HG03097 (cell line): ENCODE measurements at regions not wholly inside any gene's neighbourhood (a gene's known extent, or its start where the extent isn't known, plus 50 kb on each side); places are given as distances from the start of the nearest gene placed in this dataset.
"Not testable (repeated sequence)": the region's sequence is repeated elsewhere in the genome, so short reads cannot be mapped to it uniquely, and the experiment has no call there.

Experiments used
- ATAC-seq: cut with Tn5 transposase; IDR thresholded peaks from one replicate; pipeline ENCODE4 v1.9.1; 2021; ENCODE audit not compliant: unreplicated experiment, low FRiP score

DNA sequence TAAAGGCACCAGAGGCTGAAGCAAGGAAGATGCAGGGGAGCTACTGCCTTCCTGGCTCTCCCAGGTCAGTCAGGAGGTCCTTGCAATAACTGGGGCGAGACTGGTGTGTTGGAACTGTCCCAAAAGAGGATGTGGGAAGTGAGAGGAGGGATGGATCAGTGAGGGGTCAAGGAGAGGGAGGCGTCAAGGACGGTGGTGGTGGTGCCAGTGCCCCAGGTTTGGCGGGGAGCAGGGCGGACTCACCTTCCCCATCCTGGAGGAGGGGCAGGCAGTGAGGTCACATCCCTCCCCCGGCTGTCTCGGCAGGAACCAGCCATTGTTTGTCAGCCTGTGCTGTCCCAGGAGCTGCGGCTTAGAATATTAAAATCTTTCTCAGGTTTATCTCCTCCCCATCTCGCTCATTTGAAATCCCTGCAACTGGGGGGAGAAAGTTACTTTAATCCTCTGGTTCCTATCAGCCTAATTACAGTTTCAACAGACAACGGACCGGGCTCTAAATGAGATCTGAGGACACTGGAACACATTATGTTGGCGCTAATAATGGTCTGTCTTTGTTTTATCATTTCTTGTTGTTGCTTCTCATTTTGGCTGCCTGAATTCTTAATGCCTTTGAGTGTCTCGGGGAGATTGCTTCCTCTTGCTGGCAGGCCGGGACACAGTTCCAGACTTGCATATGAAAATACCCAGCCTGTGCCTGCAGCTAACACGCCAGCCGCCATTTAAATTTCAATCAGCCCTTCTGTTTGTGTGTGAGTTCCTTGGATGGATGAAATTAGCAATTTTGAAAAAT lies 387.5 kb downstream of the RPS24 start:
- ATAC-seq, result no peak

DNA sequence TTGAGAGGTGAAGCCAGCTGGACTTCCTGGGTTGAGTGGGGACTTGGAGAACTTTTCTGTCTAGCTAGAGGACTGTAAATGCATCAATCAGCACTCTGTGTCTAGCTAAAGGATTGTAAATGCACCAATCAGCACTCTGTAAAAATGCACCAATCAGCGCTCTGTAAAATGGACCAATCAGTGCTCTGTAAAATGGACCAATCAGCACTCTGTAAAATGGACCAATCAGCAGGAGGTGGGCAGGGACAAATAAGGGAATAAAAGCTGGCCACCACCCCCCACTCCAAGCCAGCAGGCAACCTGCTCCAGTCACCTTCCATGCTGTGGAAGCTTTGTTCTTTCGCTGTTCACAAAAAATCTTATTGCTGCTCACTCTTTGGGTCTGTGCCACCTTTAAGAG lies 390.4 kb downstream of the RPS24 start:
- ATAC-seq, result not testable (repeated sequence)

DNA sequence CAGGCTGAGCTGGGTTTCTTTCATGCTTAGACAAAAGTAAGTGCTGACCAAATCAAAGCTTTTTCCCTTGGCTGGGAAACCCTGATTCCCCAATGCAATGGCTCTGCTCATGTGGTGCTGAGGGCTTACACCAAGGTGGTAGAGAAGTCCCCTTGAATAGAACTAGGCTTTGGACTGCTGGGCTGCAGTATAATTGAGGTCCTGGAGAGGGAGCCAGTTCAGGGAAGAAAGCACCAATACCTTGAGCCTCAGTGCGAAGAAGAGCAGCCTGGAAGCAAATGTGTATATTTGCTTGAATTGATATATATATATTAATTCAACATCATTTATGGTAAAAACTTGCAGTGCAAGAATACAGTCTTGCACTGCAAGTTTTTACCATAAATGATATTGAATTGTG lies 391.1 kb downstream of the RPS24 start:
- no peak for ATAC-seq

DNA sequence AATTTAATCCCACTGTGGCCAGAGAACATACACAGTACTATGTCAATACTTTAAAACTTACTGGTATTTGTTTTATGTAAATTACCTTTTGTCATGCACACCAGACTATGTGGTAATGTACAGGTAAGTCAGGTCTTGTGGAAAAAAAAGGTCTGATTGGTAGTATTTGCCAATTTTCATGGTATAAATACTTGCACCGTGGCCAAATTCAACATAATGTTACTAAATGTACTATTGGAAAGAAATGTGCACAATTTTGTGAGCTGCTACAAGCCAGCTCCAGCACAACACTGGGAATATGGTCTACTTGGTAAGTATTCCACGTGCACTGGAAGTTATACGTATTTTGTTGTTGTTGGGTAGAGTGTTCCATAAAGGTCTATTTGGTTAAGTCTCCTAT lies 392.5 kb downstream of the RPS24 start:
- ATAC-seq, result no peak

DNA sequence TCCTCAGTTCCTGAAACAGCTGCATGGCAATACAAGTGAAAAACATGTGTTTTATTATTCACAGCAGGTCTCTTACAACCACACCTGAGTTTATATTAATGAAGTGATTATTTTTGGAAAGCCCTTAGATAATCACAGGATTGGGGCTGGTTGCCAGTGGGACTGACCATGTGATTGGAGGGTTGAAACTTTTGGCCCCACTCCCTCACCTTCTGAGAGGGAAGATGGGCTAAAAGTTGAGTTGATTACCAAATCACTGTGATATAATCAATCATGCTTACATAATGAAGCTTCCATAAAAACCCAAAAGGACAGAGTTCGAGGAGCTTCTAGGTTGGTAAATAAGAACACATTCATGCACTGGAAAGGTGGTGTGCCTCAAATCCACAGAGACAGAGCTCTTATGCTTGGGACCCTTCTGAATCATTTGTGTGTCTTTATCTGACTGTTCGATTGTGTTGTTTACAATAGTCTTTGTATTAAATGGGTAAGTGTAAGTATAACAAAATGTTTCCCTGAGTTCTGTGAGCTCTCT lies 393.9 kb downstream of the RPS24 start:
- no peak for ATAC-seq

DNA sequence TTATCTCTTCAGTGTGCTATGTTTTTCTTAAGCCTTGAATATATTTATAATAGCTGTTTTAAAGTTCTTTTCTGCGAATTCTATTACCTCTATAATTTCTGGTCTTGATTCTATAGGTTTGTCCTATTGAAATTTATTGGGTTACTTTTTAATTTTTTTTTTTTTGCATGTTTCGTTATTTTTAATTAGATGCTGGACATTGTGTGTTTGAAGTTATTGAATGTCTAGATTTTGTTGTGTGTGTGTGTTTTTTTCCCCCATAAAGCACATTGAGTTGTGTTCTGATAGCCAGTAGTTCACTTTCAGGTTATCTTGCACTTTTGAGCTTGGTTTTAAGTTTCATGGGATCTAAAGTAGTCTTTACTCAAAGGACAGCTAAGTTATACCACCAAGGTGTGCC lies 394.9 kb downstream of the RPS24 start:
- ATAC-seq, result no peak

DNA sequence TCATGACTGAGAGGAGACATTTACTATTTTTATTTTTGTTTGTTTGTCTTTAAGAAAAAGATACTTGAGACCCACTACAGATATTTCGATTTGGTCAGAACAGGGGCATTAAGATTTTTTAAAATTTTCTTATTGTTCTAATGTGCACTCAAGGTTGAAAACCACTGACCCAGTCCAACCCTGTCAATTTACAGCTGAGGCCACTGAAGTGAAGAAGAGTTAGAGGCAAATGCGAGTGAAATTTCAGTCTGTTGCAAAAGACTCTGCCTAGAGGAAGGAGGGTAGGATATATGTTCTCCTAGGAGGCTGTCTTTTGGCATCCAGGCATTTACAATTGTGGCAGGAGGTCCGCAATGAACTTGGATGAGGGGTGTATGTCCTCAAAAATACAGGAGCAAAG lies 396.3 kb downstream of the RPS24 start:
- no peak for ATAC-seq

DNA sequence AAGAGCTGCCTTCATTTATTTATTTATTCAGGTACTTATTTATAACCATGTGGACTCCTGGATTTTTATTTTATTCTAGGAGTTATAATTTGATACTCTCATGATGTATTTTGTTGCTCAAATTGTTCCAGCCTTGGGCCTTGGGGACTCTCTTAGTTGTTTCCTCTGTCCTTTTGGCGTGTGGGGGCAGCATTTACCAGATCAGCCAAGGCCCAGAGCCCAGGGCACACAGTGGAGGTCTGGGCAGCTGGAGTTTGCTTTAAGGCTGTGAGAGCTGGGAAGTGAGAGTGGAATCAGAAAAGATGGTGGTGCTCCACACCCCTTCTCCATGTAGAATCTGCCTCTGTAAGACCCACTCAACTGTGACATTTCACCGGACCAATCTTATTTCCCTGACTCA lies 398.9 kb downstream of the RPS24 start:
- no peak for ATAC-seq

DNA sequence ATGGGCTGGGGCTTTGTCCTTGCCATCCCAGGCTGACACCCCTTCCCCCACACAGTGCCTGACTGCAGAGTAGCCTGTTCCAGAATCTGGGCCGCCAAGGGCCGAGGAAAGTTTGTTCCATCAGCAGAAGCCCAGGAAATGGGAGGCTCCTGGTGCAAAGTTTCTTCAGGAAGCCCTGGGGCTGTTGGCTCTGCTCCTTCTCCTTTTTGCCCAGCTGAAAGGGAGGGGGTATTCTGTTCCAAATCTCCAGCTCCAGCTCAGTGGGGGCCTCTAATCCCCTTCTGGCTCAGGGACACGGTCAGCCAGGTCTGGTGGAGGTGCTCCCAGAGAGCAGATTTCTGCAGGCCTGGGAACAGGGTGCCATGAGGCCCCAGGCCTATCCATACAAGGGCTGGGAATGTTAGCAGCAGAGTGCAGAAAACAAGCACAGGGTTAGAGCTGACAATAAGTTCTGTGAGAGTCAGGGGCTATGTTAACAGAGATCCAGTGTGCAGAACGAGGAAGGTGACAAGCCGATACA lies 399.5 kb downstream of the RPS24 start:
- no peak for ATAC-seq

DNA sequence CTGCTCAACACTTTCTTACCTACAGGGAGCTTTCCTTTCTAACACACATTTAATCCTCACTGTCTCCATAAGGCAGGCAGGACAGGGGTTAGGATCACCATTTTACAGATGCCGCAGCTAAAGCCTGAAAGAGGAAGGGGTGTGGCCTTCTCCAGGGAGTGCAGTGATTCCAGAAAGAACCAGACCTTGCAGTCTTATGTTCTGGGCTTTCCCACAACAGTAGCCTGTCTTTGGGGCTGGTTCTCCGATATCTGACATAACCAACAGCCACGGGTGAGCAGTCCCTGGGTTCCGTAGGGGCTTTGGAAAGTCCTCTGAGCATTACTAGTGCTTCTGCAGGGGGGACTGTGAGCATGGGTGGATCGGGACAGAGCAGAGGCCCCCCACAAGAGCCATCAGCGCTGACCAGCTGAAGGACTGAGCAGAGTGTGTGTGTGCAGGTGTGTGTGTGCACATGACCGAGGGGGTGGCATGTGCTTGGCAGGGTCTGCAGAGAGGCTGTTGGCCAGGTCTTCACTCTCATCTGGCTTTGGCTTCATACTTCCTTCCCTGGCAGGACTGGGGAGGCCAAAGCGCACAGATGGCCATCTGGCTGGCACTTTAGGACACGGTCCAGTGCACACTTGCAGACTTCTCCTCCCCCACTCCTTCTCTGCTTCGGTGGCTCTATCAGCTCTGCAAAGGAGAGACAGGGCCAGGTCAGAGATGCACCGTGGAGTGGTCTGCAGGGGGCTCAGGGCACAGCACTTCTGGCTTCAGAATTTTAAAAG lies 400.3 kb downstream of the RPS24 start:
- no peak for ATAC-seq

DNA sequence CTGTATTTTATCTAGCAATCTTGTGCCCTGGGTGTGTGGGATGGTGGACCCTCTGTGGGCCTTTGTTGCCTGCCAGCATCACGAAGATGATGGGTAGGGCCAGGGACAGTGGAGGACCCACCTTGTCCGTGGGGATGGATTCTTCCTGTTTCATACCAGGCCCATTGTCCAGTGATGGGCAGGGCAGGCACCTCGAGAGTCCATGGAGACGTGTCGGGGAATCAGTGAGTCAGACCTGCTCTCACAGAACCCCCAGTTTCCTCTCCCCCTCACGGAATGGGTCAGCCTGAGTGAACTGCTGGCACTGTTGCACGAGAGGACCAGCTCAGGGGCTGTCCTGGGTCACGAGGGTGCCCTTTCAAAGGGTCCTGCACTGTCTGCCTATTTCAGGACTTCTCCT lies 401.2 kb downstream of the RPS24 start:
- no peak for ATAC-seq

DNA sequence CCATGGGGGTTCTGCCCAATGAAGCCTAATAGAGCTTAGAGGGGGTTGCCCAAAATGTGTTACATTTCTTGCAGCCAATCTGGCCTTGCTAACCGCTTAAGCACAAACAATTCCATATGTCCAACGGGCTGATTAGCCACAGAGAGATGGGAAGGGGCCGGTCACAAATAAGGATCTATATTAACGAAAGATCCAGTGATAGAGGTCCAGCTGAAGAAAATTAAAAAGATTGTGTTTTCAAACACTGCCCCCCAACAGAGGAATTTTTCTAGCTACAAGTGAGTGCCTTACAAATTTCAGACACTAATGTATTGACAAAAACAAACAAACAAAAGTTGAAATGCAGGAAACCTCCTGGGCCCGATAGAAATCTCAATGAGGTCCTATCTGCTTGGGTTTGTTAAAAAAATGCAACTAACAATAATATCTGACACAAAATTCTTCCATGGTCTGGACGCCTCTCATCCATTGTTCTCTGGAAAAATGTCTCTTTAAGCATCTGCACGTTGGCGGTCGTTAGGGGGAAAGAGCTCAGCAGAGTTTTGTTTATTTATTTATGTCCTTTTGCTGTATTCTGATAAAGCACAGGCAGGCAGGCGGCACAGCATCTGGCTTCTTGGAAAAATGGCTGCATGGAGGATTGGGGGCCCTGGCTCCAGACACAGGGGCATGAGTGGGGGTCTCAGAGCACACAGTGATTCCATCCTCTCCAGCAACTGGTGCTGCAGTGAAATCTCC lies 402.0 kb downstream of the RPS24 start:
- ATAC-seq, result no peak

DNA sequence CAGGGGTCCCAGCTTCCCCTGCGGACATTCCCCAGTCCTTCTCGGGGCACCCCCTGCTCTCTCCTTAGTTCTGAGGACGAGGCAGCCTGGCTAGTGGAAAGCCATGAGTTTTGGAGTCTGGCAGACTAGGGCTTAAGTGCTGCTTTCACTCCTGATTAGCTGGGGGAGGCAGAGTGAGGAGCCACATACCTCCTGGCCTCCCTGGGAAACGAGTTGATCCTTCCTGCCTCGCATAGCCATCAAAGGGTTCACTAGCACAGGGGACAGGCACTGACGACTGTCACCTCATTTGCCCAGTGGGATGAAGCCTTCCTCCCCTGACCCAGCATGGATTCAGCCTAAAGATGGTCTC lies 402.5 kb downstream of the RPS24 start:
- ATAC-seq, result no peak

DNA sequence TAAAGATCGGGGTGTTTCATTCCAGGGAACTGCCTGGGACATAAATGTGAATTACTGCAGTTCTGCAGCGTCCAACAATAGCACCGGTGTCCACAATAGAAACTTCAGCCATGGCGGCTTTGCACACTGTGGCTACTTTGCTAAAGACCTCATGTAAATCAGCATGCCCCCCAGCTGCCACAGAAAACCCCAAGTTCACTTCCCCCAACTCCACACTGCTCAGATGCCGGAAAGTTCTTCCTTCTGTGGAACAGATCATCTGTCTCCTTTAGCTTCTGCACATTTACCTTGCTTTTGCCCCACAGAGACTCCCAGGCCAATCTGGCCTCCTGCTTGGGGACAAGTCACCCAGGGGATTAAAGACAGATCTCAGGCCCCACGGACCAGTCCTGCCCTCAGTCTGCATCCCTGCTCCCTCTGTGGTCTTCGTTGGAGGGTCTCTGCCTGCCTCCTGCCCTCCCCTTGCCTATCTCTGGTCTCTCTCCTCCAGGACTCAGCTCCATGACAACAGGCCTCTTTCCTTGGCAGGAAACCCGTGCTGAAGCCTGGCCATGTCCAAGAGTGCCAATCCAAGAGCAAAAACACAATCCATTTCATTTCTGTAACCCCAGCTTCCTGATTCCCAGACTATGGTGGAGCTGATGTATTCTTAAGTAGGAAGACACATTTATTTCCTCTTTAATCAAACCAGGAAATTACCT lies 403.2 kb downstream of the RPS24 start:
- ATAC-seq, result no peak

DNA sequence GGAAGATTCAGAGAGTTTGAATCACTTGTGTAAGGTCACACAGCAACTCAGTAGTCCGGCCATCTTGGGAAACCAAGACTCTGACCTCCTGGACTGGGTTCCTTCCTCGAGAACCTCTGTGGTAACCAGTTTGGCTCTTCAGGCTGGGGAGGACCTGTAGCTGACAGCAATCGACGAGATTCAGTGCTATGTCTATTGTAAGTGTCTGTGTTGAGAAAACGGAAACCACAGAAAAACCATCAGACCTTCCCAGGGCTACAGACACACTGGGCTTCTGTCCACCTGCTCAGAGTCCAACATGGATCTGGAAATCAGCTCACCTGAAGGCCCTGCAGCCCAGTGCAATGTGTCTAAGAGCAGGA lies 403.7 kb downstream of the RPS24 start:
- peak; percentile 56 for ATAC-seq

DNA sequence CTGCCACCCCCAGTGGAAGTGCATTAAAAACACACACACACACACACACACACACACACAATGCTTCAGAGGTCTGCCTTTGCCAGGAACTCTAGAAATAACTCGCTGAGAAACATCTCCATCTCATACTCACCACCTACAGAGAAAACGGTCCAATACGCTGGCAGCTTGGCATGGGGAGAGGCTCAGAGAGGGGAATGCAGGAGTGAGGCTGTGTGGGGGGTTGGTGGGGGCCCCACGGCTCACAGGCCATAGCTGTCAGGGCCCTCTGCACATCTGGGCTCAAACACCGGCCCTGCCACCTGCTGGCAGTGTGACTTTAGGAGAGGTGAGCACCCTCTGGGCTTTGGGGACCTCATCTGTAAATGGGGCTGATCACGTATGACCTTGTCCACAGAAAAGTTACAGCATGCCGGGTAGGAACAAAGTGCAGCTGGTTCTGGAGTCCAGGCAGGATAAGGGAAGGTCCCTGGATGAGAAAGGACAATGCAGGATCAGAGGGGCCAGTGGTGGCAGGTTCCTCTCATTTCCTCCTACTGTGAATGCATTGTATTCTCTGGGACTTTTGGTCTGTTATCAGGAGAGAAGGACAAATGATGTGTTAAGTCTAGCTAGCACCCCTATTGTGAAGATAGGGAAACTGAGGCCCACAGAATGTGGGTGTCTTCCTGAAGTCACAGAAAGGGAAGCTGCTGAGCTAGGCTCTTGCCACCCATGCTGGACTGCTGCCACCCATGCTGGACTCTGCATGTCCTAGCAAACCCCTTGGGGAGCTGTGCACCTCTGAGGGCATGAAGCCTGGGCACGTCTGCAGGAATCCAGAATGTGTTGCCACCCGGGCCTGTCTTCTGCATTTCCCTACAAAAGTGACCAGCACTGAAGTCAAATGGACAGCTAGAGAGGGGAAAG lies 404.6 kb downstream of the RPS24 start:
- ATAC-seq, result no peak

DNA sequence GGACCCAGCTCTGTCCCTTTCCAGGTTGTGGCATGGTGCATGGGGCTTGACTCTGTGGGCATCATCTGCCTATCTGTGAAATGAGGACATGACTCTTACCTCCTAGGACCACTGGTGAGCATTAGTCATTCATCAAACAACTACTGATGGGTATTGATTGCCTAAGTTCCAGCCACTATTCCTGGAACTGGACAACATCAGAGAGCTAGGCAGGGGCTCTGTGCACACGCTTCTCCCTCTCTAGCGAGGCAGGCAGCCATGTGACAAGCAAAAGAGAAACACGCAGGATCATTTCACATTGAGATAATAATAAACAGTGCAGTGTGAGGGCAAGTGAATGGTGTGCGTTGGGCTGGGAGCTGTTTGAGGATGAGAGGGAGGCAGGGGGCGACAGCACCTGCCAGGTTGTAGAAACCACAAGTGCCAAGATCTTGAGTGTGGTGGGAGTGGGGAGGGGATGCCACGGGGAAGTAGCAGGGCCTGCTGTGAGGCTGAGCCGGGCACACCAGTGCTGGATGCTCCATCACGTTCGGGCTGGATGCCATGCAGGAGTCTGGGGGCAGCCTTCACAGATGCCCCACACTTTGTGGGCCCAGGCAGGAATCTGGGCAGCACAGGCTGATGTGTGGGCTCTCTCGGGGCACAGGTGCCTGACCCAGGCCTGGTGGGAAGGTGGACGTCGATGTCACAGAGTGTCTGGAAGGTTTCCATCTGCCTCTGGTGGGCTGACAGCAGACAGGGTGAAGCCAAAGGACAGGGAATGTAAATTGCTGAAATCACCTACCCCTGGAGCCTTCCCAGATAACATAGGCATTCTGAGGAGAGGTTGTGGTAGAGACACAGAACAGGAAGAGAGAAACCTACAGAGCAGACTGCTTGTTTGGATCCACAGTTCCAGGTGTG lies 405.5 kb downstream of the RPS24 start:
- no peak for ATAC-seq

DNA sequence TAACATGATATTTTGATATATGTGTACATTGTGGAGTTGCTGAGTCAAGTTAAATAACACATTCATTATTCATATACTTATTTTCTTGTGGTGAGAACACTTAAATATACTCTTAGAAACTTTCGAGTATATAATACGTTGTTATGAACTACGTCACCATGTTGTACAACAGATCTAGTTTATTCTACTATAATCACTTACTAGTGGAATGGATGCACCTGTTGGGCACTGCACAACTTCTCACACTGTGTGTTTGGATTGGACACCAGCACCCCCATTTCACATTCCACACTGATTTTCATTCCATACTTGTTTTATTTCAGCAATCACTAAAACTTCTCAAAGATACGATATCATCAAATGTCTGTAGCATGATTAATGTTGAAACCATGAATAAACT lies 407.3 kb downstream of the RPS24 start:
- ATAC-seq, result no peak

DNA sequence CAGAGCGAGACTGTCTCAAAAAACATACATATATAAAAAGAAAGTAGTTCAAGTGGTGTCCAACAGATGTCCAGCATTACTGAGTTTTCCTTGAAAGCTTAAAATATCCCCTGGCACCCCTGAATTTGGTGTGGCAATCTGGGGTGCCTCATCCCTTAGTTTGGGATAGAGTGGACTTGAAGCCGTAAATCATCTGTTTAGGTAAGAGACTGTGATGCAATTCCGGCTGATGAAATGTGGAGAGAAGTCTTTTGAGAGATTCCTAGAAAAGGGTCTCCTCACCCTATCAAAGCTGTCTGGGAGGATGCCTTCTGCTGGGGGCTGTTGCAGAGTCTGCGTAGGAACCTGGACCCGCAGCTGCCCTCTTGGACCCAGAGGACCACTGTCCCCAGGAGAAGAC lies 408.0 kb downstream of the RPS24 start:
- no peak for ATAC-seq
